ENCODE measurements at regions not wholly inside any gene's neighbourhood (a gene's known extent, or its start where the extent isn't known, plus 50 kb on each side); places are given as distances from the start of the nearest gene placed in this dataset.
"Not testable (repeated sequence)": the region's sequence is repeated elsewhere in the genome, so short reads cannot be mapped to it uniquely, and the experiment has no call there.

- intact Hi-C loops (cut with micrococcal nuclease; ENCODE audit: unreplicated experiment): no loop called here
- H3K4me3 ChIP-seq (ENCODE audit: low read depth, low read length, poor library complexity, severe bottlenecking): no peak overlapping the region
Observed at GRCh38 chr2:8558096-8558495, 123.8 kb upstream of the ID2 start.

DNA sequence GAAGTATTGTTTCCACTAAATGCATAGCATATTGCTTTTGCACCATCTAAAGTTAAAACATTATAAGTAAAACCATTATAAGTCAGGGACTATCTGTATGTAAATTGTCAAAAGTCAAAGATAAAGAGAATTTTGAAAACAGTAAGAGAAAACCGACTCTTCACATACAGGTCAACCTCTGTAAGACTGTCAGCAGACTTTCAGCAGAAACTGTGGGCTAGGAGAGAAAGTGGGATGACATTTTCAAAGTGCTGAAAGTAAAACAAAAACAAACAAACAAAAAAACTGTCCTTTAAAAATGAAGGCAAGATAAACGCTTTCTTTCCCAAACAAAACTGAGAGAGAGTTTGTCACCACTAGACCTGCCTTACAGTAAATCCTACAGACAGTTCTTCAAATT lies 122.9 kb upstream of the ID2 start:
- Histone ChIP-seq H3K4me3 (ENCODE audit: low read depth, low read length, poor library complexity, severe bottlenecking) (no peak overlapping the region), H3K27me3 (replicated peaks; ENCODE audit: insufficient read depth, low read depth, low read length, poor library complexity) (no peaks in the 10 kb centered on the region), H3K4me1 (ENCODE audit: insufficient read depth, low read length, poor library complexity, severe bottlenecking) (no peaks in the 10 kb centered on the region), H3K27ac (ENCODE audit: low read depth, low read length, poor library complexity, severe bottlenecking) (no peak overlapping the region), H3K9me3 (ENCODE audit: low read depth, low read length, poor library complexity, severe bottlenecking) (peaks cover 4% of the 10 kb centered on the region), H3K36me3 (ENCODE audit: insufficient read depth, low read length, poor library complexity, severe bottlenecking) (no peaks in the 10 kb centered on the region)
- TF ChIP-seq, protein P1, sequence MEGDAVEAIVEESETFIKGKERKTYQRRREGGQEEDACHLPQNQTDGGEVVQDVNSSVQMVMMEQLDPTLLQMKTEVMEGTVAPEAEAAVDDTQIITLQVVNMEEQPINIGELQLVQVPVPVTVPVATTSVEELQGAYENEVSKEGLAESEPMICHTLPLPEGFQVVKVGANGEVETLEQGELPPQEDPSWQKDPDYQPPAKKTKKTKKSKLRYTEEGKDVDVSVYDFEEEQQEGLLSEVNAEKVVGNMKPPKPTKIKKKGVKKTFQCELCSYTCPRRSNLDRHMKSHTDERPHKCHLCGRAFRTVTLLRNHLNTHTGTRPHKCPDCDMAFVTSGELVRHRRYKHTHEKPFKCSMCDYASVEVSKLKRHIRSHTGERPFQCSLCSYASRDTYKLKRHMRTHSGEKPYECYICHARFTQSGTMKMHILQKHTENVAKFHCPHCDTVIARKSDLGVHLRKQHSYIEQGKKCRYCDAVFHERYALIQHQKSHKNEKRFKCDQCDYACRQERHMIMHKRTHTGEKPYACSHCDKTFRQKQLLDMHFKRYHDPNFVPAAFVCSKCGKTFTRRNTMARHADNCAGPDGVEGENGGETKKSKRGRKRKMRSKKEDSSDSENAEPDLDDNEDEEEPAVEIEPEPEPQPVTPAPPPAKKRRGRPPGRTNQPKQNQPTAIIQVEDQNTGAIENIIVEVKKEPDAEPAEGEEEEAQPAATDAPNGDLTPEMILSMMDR (conservative IDR thresholded peaks at IDR 0.05; ENCODE audit: low read depth, low read length): no peak
- no peak for TF ChIP-seq EZH2 (IDR thresholded peaks at IDR 0.05; ENCODE audit: borderline replicate concordance, low read depth, low read length, poor library complexity, severe bottlenecking)
- no peak for DNase-seq (ENCODE audit: low spot score)
- intact Hi-C loops (cut with micrococcal nuclease; ENCODE audit: unreplicated experiment): no loop called here
- ChIA-PET POLR2A (ENCODE audit: low non-redundant PET) (no interaction called here), CTCF (no interaction called here)
- no TSS peak for BruUV-seq (replicated peaks)

More at GRCh38 chr2:8558096-8558495, 123.8 kb upstream of the ID2 start:
- POLR2A ChIA-PET (ENCODE audit: low non-redundant PET): no interaction called here
- no peaks in the 10 kb centered on the region for H3K4me1 ChIP-seq (ENCODE audit: insufficient read depth, low read length, poor library complexity, severe bottlenecking)
- no peak for DNase-seq (ENCODE audit: low spot score)
- H3K27me3 ChIP-seq (replicated peaks; ENCODE audit: insufficient read depth, low read depth, low read length, poor library complexity): no peaks in the 10 kb centered on the region
- H3K27ac ChIP-seq (ENCODE audit: low read depth, low read length, poor library complexity, severe bottlenecking): no peak overlapping the region
- TF ChIP-seq, protein P1 (conservative IDR thresholded peaks at IDR 0.05; ENCODE audit: low read depth, low read length): no peak
- no peak for TF ChIP-seq EZH2 (IDR thresholded peaks at IDR 0.05; ENCODE audit: borderline replicate concordance, low read depth, low read length, poor library complexity, severe bottlenecking)
- no TSS peak for BruUV-seq (replicated peaks)
- peaks cover 4% of the 10 kb centered on the region for H3K9me3 ChIP-seq (ENCODE audit: low read depth, low read length, poor library complexity, severe bottlenecking)
- H3K36me3 ChIP-seq (ENCODE audit: insufficient read depth, low read length, poor library complexity, severe bottlenecking): no peaks in the 10 kb centered on the region
- CTCF ChIA-PET: no interaction called here

DNA sequence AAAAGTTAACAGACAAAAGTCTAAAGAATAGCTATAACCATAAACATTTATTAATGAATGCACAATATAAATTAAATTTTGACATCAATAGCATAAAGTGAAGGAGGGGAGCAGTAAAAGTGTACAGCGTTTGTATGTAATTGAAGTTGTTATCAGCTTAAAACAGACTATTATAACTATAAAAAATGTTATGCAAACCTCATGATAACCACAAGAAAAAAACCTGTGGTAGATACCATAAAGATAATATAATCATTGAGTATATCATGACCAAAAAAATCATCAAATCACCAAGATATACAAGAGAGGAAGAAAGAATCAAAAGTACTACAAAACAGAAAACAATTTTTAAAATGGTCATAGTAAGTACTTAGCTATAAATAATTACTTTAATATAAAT lies 122.1 kb upstream of the ID2 start:
- Histone ChIP-seq H3K27me3 (replicated peaks; ENCODE audit: insufficient read depth, low read depth, low read length, poor library complexity) (no peaks in the 10 kb centered on the region), H3K4me1 (ENCODE audit: insufficient read depth, low read length, poor library complexity, severe bottlenecking) (no peaks in the 10 kb centered on the region), H3K27ac (ENCODE audit: low read depth, low read length, poor library complexity, severe bottlenecking) (no peak overlapping the region), H3K4me3 (ENCODE audit: low read depth, low read length, poor library complexity, severe bottlenecking) (no peak overlapping the region), H3K9me3 (ENCODE audit: low read depth, low read length, poor library complexity, severe bottlenecking) (peaks cover 4% of the 10 kb centered on the region), H3K36me3 (ENCODE audit: insufficient read depth, low read length, poor library complexity, severe bottlenecking) (no peaks in the 10 kb centered on the region)
- ChIA-PET POLR2A (ENCODE audit: low non-redundant PET) (no interaction called here), CTCF (no interaction called here)
- intact Hi-C loops (cut with micrococcal nuclease; ENCODE audit: unreplicated experiment): no loop called here
- TF ChIP-seq, protein P1 (conservative IDR thresholded peaks at IDR 0.05; ENCODE audit: low read depth, low read length): no peak
- TF ChIP-seq EZH2 (IDR thresholded peaks at IDR 0.05; ENCODE audit: borderline replicate concordance, low read depth, low read length, poor library complexity, severe bottlenecking): no peak
- BruUV-seq (replicated peaks): no TSS peak
- no peak for DNase-seq (ENCODE audit: low spot score)

DNA sequence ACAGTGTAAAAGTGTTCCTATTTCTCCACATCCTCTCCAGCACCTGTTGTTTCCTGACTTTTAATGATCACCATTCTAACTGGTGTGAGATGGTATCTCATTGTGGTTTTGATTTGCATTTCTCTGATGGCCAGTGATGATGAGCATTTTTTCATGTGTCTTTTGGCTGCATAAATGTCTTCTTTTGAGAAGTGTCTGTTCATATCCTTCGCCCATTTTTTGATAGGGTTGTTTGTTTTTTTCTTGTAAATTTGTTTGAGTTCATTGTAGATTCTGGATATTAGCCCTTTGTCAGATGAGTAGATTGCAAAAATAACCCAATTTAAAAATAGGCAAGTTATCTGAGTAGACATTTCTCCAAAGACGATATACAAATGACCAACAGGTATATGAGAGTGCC lies 120.2 kb upstream of the ID2 start:
- CTCF ChIA-PET; H3K36me3 ChIP-seq (ENCODE audit: insufficient read depth, low read length, poor library complexity, severe bottlenecking); H3K4me3 ChIP-seq (ENCODE audit: low read depth, low read length, poor library complexity, severe bottlenecking): not testable (repeated sequence)

More for the DNA sequence above, 120.2 kb upstream of the ID2 start:
- H3K9me3 ChIP-seq (ENCODE audit: low read depth, low read length, poor library complexity, severe bottlenecking); POLR2A ChIA-PET (ENCODE audit: low non-redundant PET); H3K27me3 ChIP-seq (replicated peaks; ENCODE audit: insufficient read depth, low read depth, low read length, poor library complexity); H3K27ac ChIP-seq (ENCODE audit: low read depth, low read length, poor library complexity, severe bottlenecking); BruUV-seq (replicated peaks); intact Hi-C loops (cut with micrococcal nuclease; ENCODE audit: unreplicated experiment); H3K4me1 ChIP-seq (ENCODE audit: insufficient read depth, low read length, poor library complexity, severe bottlenecking); DNase-seq (ENCODE audit: low spot score): not testable (repeated sequence)
